BE2C (cell line): ENCODE measurements at regions not wholly inside any gene's neighbourhood (a gene's known extent, or its start where the extent isn't known, plus 50 kb on each side); places are given as distances from the start of the nearest gene placed in this dataset.

Source experiments
- DNase-seq: peaks from one replicate; pipeline ENCODE4 v3.0.0-alpha.2; 2020
- H3K27me3 ChIP-seq: fragments of 250-450 bp; sonication (Bioruptor Pico); 2 replicates; pipeline ENCODE4 v1.5.1; 2020; ENCODE audit warnings: mild to moderate bottlenecking
- H3K36me3 ChIP-seq: fragments of 250-450 bp; sonication (Bioruptor Pico); 2 replicates; pipeline ENCODE4 v1.5.1; 2020; ENCODE audit warnings: mild to moderate bottlenecking
- H3K4me1 ChIP-seq: fragments of 250-450 bp; sonication (Bioruptor Pico); 2 replicates; pipeline ENCODE4 v1.5.1; 2020
- H3K4me3 ChIP-seq: 2 replicates; pipeline ENCODE4 v1.5.1; 2011; ENCODE audit warnings: low read depth, low read length
- H3K9me3 ChIP-seq: fragments of 250-450 bp; sonication (Bioruptor Pico); 2 replicates; pipeline ENCODE4 v1.5.1; 2020
- TF ChIP-seq, protein P1 (sequence below): IDR thresholded peaks from 2 replicates; pipeline ENCODE4 v1.5.1; 2012; ENCODE audit warnings: mild to moderate bottlenecking, low read depth, low read length

DNA sequence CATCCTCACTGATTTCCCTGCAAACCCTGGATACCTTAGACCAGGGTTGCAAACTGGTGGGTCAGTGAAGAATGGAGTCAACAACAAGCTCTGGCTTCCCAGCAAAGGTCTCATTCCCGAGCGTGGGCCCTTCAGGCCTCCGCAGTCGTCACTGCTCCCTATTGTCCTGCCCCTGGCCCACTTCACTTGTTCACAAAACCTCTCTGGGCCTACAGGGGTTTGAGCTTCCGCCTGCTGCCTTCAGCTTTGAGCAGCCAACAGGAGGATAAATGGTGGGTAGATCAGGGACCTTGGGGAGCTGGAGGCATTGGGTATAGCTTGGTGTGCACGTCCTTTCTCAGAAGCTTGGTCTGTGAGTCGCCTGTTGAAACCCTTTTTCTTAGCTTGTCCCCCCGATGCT, 148.8 kb downstream of the KATNIP start:
- Histone ChIP-seq H3K4me1 (no peaks in the 10 kb centered on the region), H3K4me3 (no peak overlapping the region), H3K36me3 (no peaks in the 10 kb centered on the region), H3K27me3 (no peaks in the 10 kb centered on the region), H3K9me3 (no peaks in the 10 kb centered on the region)
- no peak for DNase-seq
- TF ChIP-seq, protein P1, sequence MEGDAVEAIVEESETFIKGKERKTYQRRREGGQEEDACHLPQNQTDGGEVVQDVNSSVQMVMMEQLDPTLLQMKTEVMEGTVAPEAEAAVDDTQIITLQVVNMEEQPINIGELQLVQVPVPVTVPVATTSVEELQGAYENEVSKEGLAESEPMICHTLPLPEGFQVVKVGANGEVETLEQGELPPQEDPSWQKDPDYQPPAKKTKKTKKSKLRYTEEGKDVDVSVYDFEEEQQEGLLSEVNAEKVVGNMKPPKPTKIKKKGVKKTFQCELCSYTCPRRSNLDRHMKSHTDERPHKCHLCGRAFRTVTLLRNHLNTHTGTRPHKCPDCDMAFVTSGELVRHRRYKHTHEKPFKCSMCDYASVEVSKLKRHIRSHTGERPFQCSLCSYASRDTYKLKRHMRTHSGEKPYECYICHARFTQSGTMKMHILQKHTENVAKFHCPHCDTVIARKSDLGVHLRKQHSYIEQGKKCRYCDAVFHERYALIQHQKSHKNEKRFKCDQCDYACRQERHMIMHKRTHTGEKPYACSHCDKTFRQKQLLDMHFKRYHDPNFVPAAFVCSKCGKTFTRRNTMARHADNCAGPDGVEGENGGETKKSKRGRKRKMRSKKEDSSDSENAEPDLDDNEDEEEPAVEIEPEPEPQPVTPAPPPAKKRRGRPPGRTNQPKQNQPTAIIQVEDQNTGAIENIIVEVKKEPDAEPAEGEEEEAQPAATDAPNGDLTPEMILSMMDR = no peak

DNA sequence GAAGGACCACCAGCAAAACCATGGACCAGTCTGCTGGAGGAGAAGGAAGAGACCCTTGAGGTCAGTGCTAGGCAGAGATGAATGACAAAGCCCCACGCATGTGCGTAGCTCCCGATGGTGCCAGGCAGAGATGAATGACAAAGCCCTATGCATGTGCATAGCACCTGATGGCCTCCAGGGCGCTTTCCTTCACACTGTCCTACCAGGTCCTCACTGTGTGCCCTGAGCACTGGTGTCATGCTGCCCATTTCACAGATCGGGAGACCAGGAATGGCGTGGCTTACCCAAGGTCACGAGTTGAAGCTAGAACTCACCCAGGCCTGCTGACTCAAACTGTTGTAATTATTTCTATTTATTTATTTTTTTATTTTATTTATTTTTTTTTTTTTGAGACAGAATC, 149.6 kb downstream of the KATNIP start:
- no peaks in the 10 kb centered on the region for H3K4me1 ChIP-seq

DNA sequence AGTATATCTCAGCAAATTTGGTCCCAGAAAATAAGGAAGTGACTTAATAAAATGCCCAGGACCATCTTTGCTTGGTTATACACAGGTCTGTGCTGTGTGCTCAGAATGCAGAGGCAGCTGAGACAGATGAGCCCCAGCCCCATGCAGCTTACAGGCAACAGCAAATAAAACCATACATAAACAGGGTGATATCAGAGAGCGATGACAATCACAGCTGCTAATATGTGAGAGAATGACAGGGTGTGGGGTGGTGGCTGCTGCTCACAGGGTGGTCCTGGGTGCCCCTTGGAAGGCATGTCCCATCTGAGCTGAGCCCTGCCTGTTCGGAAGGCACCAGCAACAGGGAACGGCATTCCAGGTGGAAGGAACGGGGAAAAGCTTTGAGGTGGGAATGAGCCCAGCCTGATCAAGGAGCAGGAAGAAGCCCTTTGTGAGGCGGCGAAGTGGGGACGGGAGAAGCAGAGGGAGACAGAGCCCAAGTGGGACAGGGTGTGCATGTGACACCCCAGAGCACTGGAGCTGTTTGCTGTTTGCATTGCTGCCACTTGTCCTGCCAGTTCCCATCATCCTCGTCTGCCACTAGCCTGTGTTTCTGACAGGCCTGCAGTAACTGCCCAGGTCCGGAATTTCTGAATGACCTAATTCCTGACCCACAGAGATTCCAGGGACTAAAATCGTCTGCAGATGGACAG, 150.5 kb downstream of the KATNIP start:
- no peak overlapping the region for H3K4me3 ChIP-seq
- TF ChIP-seq, protein P1 = no peak
- no peaks in the 10 kb centered on the region for H3K36me3 ChIP-seq
- H3K27me3 ChIP-seq = no peaks in the 10 kb centered on the region
- H3K4me1 ChIP-seq = no peaks in the 10 kb centered on the region
- DNase-seq = no peak
- no peaks in the 10 kb centered on the region for H3K9me3 ChIP-seq

More for the DNA sequence above, 149.6 kb downstream of the KATNIP start:
- Histone ChIP-seq H3K27me3 (no peaks in the 10 kb centered on the region), H3K4me3 (no peak overlapping the region), H3K9me3 (no peaks in the 10 kb centered on the region), H3K36me3 (no peaks in the 10 kb centered on the region)
- DNase-seq = no peak
- TF ChIP-seq, protein P1 = peak; percentile 3; the same call in 1 of the 2 replicates

DNA sequence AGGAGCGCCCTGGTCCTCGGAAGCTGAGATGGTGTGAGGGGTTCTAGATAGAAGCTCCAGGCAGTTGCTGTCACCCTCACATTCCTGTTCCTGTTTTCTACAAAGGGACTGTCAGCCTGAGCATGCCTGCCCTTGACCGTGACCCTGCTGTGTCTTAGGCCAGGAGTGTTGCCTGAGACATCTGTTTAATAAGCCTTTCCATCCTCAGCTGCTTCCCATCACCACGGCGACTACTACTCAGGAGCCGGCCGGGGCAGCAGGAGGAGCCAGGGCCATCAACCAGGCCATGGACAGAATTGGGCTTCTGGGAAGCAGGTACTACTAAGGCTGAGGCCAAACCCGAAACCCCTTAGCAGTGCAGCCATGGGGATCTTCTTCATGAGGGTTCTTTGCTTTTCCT, 151.4 kb downstream of the KATNIP start:
- Histone ChIP-seq H3K36me3 (no peaks in the 10 kb centered on the region), H3K4me1 (no peaks in the 10 kb centered on the region), H3K4me3 (no peak overlapping the region), H3K9me3 (no peaks in the 10 kb centered on the region), H3K27me3 (no peaks in the 10 kb centered on the region)
- DNase-seq = no peak
- TF ChIP-seq, protein P1 = no peak

DNA sequence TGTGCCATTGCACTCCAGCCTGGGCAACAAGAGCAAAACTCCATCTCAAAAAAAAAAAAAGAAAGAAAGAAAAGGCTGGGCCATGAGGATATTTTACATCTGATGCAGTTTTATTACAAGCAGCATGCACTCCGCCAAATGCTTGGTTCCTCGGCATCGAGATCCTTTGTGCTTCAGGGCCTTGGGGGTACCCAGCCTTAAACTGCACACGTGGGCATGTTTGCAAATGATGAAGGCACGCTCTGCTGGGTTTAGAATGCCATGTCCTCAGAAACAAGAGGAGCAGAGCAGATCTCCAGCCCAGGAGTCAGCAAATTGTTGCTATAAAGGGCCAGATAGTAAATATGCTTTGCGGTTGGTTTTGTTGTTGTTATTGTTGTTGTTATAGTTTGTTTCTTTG, 153.2 kb downstream of the KATNIP start:
- Histone ChIP-seq H3K4me3 (no peak overlapping the region), H3K27me3 (no peaks in the 10 kb centered on the region), H3K36me3 (no peaks in the 10 kb centered on the region), H3K9me3 (no peaks in the 10 kb centered on the region), H3K4me1 (no peaks in the 10 kb centered on the region; the same call in 1 of the 2 replicates)
- DNase-seq = no peak
- TF ChIP-seq, protein P1 = no peak

DNA sequence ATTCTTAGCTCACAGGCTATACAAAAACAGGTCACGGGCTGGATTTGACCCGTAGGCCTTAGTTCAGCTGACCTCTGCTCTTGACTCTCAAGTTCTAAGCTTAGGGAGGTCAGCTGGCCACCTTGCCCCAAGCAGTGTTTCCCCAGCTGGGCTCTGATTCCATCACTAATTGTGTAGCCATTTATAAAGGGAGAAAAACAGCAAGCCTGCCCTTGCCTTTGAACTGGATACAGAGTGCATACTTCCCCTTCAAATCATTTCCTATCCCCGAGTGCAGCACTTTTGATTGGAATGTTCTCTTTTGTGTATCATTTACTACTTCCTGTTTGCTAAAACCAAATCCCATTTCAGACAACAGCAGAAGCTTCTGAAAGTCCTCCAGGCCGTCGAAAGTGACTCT, 153.6 kb downstream of the KATNIP start:
- no peaks in the 10 kb centered on the region for H3K9me3 ChIP-seq
- no peak for DNase-seq
- no peak overlapping the region for H3K4me3 ChIP-seq
- TF ChIP-seq, protein P1 = no peak
- no peaks in the 10 kb centered on the region for H3K27me3 ChIP-seq
- H3K4me1 ChIP-seq = no peaks in the 10 kb centered on the region; the same call in 1 of the 2 replicates
- no peaks in the 10 kb centered on the region for H3K36me3 ChIP-seq
